HepG2 (cell line): ENCODE measurements at regions not wholly inside any gene's neighbourhood (a gene's known extent, or its start where the extent isn't known, plus 50 kb on each side); places are given as distances from the start of the nearest gene placed in this dataset.

Experiments
- ELF1 ChIP-seq: sonication (generic); formaldehyde crosslinking; IDR thresholded peaks from 2 replicates; pipeline ENCODE4 v1.4.0; 2020; ENCODE audit warnings: missing genetic modification reagents
- EZH2 ChIP-seq: conservative IDR thresholded peaks from 2 replicates; pipeline ENCODE4 v1.6.1; 2012; ENCODE audit warnings: mild to moderate bottlenecking, low read depth, low read length, moderate library complexity
- MAFG ChIP-seq: sonication (generic); formaldehyde crosslinking; IDR thresholded peaks from 2 replicates; pipeline ENCODE4 v1.5.1; 2020; ENCODE audit warnings: mild to moderate bottlenecking, missing genetic modification reagents
- PATZ1 ChIP-seq: sonication (generic); formaldehyde crosslinking; IDR thresholded peaks from 2 replicates; pipeline ENCODE4 v1.4.0; 2020; ENCODE audit warnings: missing genetic modification reagents
- ZKSCAN8 ChIP-seq: IDR thresholded peaks from 2 replicates; pipeline ENCODE4 v1.6.1; 2016; ENCODE audit warnings: borderline replicate concordance, missing genetic modification reagents, missing compliant biosample characterization
- ZNF274 ChIP-seq: sonication (generic); formaldehyde crosslinking; IDR thresholded peaks from 2 replicates; pipeline ENCODE4 v1.5.1; 2020; ENCODE audit warnings: mild to moderate bottlenecking, missing genetic modification reagents
- ZNF549 ChIP-seq: sonication (generic); formaldehyde crosslinking; IDR thresholded peaks from 2 replicates; pipeline ENCODE4 v1.5.0; 2020; ENCODE audit warnings: missing genetic modification reagents
- TF ChIP-seq, protein P1 (sequence below): sonication (generic); formaldehyde crosslinking; IDR thresholded peaks from 2 replicates; pipeline ENCODE4 v1.5.0; 2020; ENCODE audit warnings: mild to moderate bottlenecking, missing genetic modification reagents, moderate library complexity

- TF ChIP-seq ZNF274 (CRISPR knock-in tag): no peak
- TF ChIP-seq PATZ1 (CRISPR knock-in tag): no peak
- TF ChIP-seq, protein P1, sequence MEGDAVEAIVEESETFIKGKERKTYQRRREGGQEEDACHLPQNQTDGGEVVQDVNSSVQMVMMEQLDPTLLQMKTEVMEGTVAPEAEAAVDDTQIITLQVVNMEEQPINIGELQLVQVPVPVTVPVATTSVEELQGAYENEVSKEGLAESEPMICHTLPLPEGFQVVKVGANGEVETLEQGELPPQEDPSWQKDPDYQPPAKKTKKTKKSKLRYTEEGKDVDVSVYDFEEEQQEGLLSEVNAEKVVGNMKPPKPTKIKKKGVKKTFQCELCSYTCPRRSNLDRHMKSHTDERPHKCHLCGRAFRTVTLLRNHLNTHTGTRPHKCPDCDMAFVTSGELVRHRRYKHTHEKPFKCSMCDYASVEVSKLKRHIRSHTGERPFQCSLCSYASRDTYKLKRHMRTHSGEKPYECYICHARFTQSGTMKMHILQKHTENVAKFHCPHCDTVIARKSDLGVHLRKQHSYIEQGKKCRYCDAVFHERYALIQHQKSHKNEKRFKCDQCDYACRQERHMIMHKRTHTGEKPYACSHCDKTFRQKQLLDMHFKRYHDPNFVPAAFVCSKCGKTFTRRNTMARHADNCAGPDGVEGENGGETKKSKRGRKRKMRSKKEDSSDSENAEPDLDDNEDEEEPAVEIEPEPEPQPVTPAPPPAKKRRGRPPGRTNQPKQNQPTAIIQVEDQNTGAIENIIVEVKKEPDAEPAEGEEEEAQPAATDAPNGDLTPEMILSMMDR (CRISPR knock-in tag): no peak
- TF ChIP-seq MAFG: no peak
- TF ChIP-seq EZH2: no peak
- no peak for TF ChIP-seq ELF1
- TF ChIP-seq ZNF549 (CRISPR knock-in tag): no peak
- no peak for TF ChIP-seq ZKSCAN8 (CRISPR knock-in tag)
These were observed 251.2 kb upstream of the DPYD start for GRCh38 chr1:98172022-98172421.
